Mammary epithelial cell (primary cell): ENCODE measurements at regions not wholly inside any gene's neighbourhood (a gene's known extent, or its start where the extent isn't known, plus 50 kb on each side); places are given as distances from the start of the nearest gene placed in this dataset.

Experiments
- CTCF ChIP-seq, 2 donors: IDR thresholded peaks in 1 of 2; conservative IDR thresholded peaks in 1 of 2; 2 replicates each; pipeline ENCODE4 v1.5.1; 2011 to 2012; ENCODE audit warnings: inconsistent platforms in 2 of 2, low read length in 2 of 2, mild to moderate bottlenecking in 2 of 2, control low read depth in 1 of 2, low read depth in 1 of 2; ENCODE audit not compliant: insufficient read depth in 1 of 2; ENCODE audit errors: extremely low read depth in 1 of 2
- EZH2 ChIP-seq: IDR thresholded peaks from 2 replicates; pipeline ENCODE4 v1.6.1; 2012; ENCODE audit warnings: low read length, inconsistent platforms, borderline replicate concordance

GRCh38 chr10:120396228-120396627 is 60.8 kb upstream of the PLPP4 start:
- TF ChIP-seq CTCF (conservative IDR thresholded peaks at IDR 0.05 in 1 of 2, IDR thresholded peaks at IDR 0.05 in 1 of 2; ENCODE audit: extremely low read depth in 1 of 2, insufficient read depth in 1 of 2, low read depth in 1 of 2, low read length in 2 of 2) (no peak), EZH2 (no peak)
